ENCODE measurements at regions not wholly inside any gene's neighbourhood (a gene's known extent, or its start where the extent isn't known, plus 50 kb on each side); places are given as distances from the start of the nearest gene placed in this dataset.
"Not testable (repeated sequence)": the region's sequence is repeated elsewhere in the genome, so short reads cannot be mapped to it uniquely, and the experiment has no call there.

- DNase-seq: no peak
- Histone ChIP-seq H3K36me3 (no peaks in the 10 kb centered on the region), H3K27ac (no peak overlapping the region), H3K4me1 (no peaks in the 10 kb centered on the region), H3K9me3 (no peaks in the 10 kb centered on the region), H3K27me3 (no peaks in the 10 kb centered on the region), H3K4me3 (no peak overlapping the region)
- TF ChIP-seq EP300 (IDR thresholded peaks at IDR 0.05) (no peak), CTCF (IDR thresholded peaks at IDR 0.05) (no peak), POLR2A (IDR thresholded peaks at IDR 0.05) (no peak), POLR2AphosphoS5 (IDR thresholded peaks at IDR 0.05) (no peak)
- intact Hi-C loops (cut with DNase I): no loop called here
- WGBS, 2 donors: 68 to 70% methylated on average over 8 of the region's 8 CpGs
These were observed 226.3 kb downstream of the ZIC3 start for GRCh38 chrX:137792214-137792613.

- H3K27me3 ChIP-seq; H3K27ac ChIP-seq; H3K4me1 ChIP-seq; H3K9me3 ChIP-seq; DNase-seq; H3K36me3 ChIP-seq; H3K4me3 ChIP-seq; intact Hi-C loops (cut with DNase I): not testable (repeated sequence)
- 92 to 97% methylated on average over 3 of the region's 3 CpGs for WGBS, 2 donors
These were observed 232.0 kb downstream of the ZIC3 start for GRCh38 chrX:137797926-137798325.

- Histone ChIP-seq H3K36me3 (no peaks in the 10 kb centered on the region), H3K4me1 (no peaks in the 10 kb centered on the region), H3K27ac (no peak overlapping the region), H3K9me3 (no peaks in the 10 kb centered on the region), H3K27me3 (no peaks in the 10 kb centered on the region), H3K4me3 (no peak overlapping the region)
- 83 to 92% methylated on average over 1 of the region's 1 CpG for WGBS, 2 donors
- intact Hi-C loops (cut with DNase I): no loop called here
- TF ChIP-seq POLR2A (IDR thresholded peaks at IDR 0.05) (no peak), CTCF (IDR thresholded peaks at IDR 0.05) (no peak), POLR2AphosphoS5 (IDR thresholded peaks at IDR 0.05) (no peak), EP300 (IDR thresholded peaks at IDR 0.05) (no peak)
- no peak for DNase-seq
These were observed 257.3 kb downstream of the ZIC3 start for GRCh38 chrX:137823257-137823656.

- H3K27me3 ChIP-seq: no peaks in the 10 kb centered on the region
- no peak for TF ChIP-seq EP300 (IDR thresholded peaks at IDR 0.05)
- TF ChIP-seq CTCF (IDR thresholded peaks at IDR 0.05): no peak
- no peak for TF ChIP-seq POLR2AphosphoS5 (IDR thresholded peaks at IDR 0.05)
- TF ChIP-seq POLR2A (IDR thresholded peaks at IDR 0.05): no peak
- no peaks in the 10 kb centered on the region for H3K36me3 ChIP-seq
- H3K4me1 ChIP-seq: no peaks in the 10 kb centered on the region
- 71 to 72% methylated on average over 2 of the region's 2 CpGs for WGBS, 2 donors
- H3K27ac ChIP-seq: no peak overlapping the region
- no peaks in the 10 kb centered on the region for H3K9me3 ChIP-seq
- no peak for DNase-seq
- intact Hi-C loops (cut with DNase I): no loop called here
- no peak overlapping the region for H3K4me3 ChIP-seq
These were observed 281.4 kb downstream of the ZIC3 start for GRCh38 chrX:137847376-137847775.

GRCh38 chrX:137848266-137848905 is 282.5 kb downstream of the ZIC3 start:
- no peaks in the 10 kb centered on the region for H3K36me3 ChIP-seq
- intact Hi-C loops (cut with DNase I): no loop called here
- WGBS, 2 donors: 49 to 58% methylated on average over 11 of the region's 11 CpGs
- no peaks in the 10 kb centered on the region for H3K27me3 ChIP-seq
- H3K9me3 ChIP-seq: no peaks in the 10 kb centered on the region
- no peaks in the 10 kb centered on the region for H3K4me1 ChIP-seq
- no peak for DNase-seq
- no peak overlapping the region for H3K4me3 ChIP-seq
- no peak overlapping the region for H3K27ac ChIP-seq
- no peak for TF ChIP-seq CTCF (IDR thresholded peaks at IDR 0.05)
- TF ChIP-seq POLR2A (IDR thresholded peaks at IDR 0.05): no peak
- no peak for TF ChIP-seq POLR2AphosphoS5 (IDR thresholded peaks at IDR 0.05)
- TF ChIP-seq EP300 (IDR thresholded peaks at IDR 0.05): no peak
